Neural progenitor cell (in vitro differentiated cells): ENCODE measurements at regions not wholly inside any gene's neighbourhood (a gene's known extent, or its start where the extent isn't known, plus 50 kb on each side); places are given as distances from the start of the nearest gene placed in this dataset.

Experiments
- DNase-seq: peaks from one replicate; pipeline ENCODE4 v3.0.0-alpha.2; 2016; ENCODE audit warnings: low spot score
- H2AFZ ChIP-seq: fragments of 200-600 bp; sonication (generic); replicated peaks from 2 replicates; pipeline ENCODE4 v1.6.1; 2016; ENCODE audit warnings: antibody characterized with exemption
- H3F3A ChIP-seq: fragments of 200-600 bp; sonication (generic); 2 replicates; pipeline ENCODE4 v1.6.1; 2016; ENCODE audit warnings: antibody characterized with exemption, low read depth
- H3K27ac ChIP-seq: fragments of 200-600 bp; sonication (generic); 2 replicates; pipeline ENCODE4 v1.5.1; 2016; ENCODE audit warnings: mild to moderate bottlenecking
- H3K27me3 ChIP-seq: fragments of 200-600 bp; sonication (generic); 2 replicates; pipeline ENCODE4 v1.6.1; 2016; ENCODE audit warnings: mild to moderate bottlenecking, moderate library complexity
- H3K36me3 ChIP-seq: fragments of 200-600 bp; sonication (generic); 2 replicates; pipeline ENCODE4 v1.5.1; 2016
- H3K4me1 ChIP-seq: fragments of 200-600 bp; sonication (generic); 2 replicates; pipeline ENCODE4 v1.6.1; 2016; ENCODE audit warnings: mixed run types
- H3K4me2 ChIP-seq: fragments of 200-600 bp; sonication (generic); 2 replicates; pipeline ENCODE4 v1.6.1; 2016
- H3K4me3 ChIP-seq: fragments of 200-600 bp; sonication (generic); 2 replicates; pipeline ENCODE4 v1.5.1; 2016
- H3K79me2 ChIP-seq: fragments of 200-600 bp; sonication (generic); 2 replicates; pipeline ENCODE4 v1.6.1; 2016; ENCODE audit warnings: low read depth
- H3K9ac ChIP-seq: fragments of 200-600 bp; sonication (generic); 2 replicates; pipeline ENCODE4 v1.6.1; 2016
- H3K9me3 ChIP-seq: fragments of 200-600 bp; sonication (generic); 2 replicates; pipeline ENCODE4 v1.5.1; 2016; ENCODE audit warnings: low read depth
- H4K20me1 ChIP-seq: fragments of 200-600 bp; sonication (generic); 2 replicates; pipeline ENCODE4 v1.6.1; 2016; ENCODE audit warnings: low read depth
- H3K27ac Mint-ChIP-seq: 3 replicates; pipeline ENCODE4 v1.8.0; 2021; ENCODE audit warnings: mixed read lengths
- H3K27me3 Mint-ChIP-seq: 2 replicates; pipeline ENCODE4 v1.8.0; 2022; ENCODE audit warnings: low read depth, mild to moderate bottlenecking, inconsistent platforms, moderate library complexity, mixed read lengths; ENCODE audit not compliant: insufficient read depth
- H3K36me3 Mint-ChIP-seq: 3 replicates; pipeline ENCODE4 v1.8.0; 2021; ENCODE audit warnings: mixed read lengths
- H3K4me1 Mint-ChIP-seq: 3 replicates; pipeline ENCODE4 v1.8.0; 2021; ENCODE audit warnings: mixed read lengths
- H3K4me3 Mint-ChIP-seq: 3 replicates; pipeline ENCODE4 v1.8.0; 2021; ENCODE audit warnings: mild to moderate bottlenecking, moderate library complexity, mixed read lengths
- H3K9me3 Mint-ChIP-seq: 3 replicates; pipeline ENCODE4 v1.8.0; 2020; ENCODE audit warnings: mixed read lengths
- EZH2 ChIP-seq: fragments of 200-600 bp; sonication (generic); IDR thresholded peaks from 2 replicates; pipeline ENCODE4 v1.6.1; 2017; ENCODE audit warnings: antibody characterized with exemption, mild to moderate bottlenecking, moderate library complexity
- EZH2phosphoT487 ChIP-seq: fragments of 200-600 bp; sonication (generic); IDR thresholded peaks from 2 replicates; pipeline ENCODE4 v1.6.1; 2017; ENCODE audit warnings: antibody characterized with exemption
- TF ChIP-seq, protein P1 (sequence below): fragments of 200-600 bp; sonication (generic); IDR thresholded peaks from 2 replicates; pipeline ENCODE4 v1.5.1; 2017; ENCODE audit warnings: antibody characterized with exemption, mild to moderate bottlenecking

DNA sequence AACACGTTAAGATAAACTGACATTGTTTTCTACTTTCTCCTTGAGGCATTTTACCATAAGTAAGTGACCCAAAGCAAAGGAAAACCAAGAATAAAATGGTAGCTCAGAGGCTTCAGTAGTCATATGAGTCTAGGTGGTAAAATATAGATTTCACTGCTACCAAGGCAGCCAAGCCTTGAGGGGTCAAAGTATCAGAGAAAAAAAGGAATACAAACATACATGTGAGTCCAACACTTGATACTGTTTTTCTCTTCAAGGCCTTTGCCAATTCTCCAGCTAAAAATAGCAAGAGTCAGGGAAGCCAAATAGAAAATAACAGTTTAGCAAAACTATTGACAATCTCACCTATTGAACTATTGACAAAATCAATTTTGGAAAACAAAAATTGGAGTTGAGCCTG is 925.9 kb downstream of the BCL11A start:
- Histone ChIP-seq H3K9me3 (no peaks in the 10 kb centered on the region), H3K27me3 (no peaks in the 10 kb centered on the region), H3K4me1 (no peaks in the 10 kb centered on the region), H3K27ac (no peak overlapping the region), H4K20me1 (no peaks in the 10 kb centered on the region), H3K4me3 (no peak overlapping the region), H3K79me2 (no peaks in the 10 kb centered on the region), H3F3A (no peaks in the 10 kb centered on the region), H2AFZ (no peak overlapping the region), H3K4me2 (no peak overlapping the region), H3K9ac (no peak overlapping the region), H3K36me3 (no peaks in the 10 kb centered on the region)
- no peak overlapping the region for H3K4me3 Mint-ChIP-seq
- no peak for TF ChIP-seq EZH2phosphoT487
- no peak for TF ChIP-seq EZH2
- TF ChIP-seq, protein P1, sequence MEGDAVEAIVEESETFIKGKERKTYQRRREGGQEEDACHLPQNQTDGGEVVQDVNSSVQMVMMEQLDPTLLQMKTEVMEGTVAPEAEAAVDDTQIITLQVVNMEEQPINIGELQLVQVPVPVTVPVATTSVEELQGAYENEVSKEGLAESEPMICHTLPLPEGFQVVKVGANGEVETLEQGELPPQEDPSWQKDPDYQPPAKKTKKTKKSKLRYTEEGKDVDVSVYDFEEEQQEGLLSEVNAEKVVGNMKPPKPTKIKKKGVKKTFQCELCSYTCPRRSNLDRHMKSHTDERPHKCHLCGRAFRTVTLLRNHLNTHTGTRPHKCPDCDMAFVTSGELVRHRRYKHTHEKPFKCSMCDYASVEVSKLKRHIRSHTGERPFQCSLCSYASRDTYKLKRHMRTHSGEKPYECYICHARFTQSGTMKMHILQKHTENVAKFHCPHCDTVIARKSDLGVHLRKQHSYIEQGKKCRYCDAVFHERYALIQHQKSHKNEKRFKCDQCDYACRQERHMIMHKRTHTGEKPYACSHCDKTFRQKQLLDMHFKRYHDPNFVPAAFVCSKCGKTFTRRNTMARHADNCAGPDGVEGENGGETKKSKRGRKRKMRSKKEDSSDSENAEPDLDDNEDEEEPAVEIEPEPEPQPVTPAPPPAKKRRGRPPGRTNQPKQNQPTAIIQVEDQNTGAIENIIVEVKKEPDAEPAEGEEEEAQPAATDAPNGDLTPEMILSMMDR = no peak
- H3K27me3 Mint-ChIP-seq = no peaks in the 10 kb centered on the region
- H3K36me3 Mint-ChIP-seq = no peaks in the 10 kb centered on the region
- no peak overlapping the region for H3K27ac Mint-ChIP-seq
- H3K9me3 Mint-ChIP-seq = no peaks in the 10 kb centered on the region
- no peak for DNase-seq
- H3K4me1 Mint-ChIP-seq = no peaks in the 10 kb centered on the region

DNA sequence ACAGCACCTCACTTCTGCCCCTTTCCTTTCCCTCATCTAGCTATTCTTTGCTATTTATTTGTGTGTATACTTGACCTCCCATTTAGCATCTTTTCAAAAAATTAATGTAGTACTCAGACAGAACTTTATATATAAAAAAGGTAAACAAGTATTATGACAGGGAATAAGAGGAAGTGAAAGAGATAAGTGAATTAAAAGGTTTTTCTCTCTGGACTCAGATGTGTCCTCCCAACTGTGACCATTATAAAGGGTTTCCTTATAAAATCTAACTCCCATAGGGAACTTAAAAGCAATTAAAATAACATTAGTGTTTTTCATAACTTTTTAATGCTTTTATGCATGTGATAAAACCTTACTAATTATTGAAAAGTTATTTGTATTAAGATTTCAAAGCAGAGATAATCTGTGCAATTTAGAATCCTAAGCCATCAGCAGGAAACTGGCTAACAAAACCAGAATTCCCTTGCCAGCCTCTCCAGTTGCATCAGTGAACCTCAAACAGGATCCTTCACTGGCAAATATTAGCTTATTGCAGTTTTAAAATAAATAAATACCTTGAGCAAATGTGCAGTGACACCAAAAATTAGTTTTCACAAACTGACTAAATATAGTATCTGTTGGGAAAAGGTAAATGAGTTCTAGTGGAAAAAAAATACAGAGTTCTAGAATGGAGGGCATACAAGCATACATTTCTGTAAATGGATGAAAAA is 930.7 kb downstream of the BCL11A start:
- TF ChIP-seq EZH2 = no peak
- TF ChIP-seq, protein P1 = no peak
- no peak for TF ChIP-seq EZH2phosphoT487
- H3K27me3 Mint-ChIP-seq = no peaks in the 10 kb centered on the region
- H2AFZ ChIP-seq = no peak overlapping the region
- H3F3A ChIP-seq = no peaks in the 10 kb centered on the region
- H3K9ac ChIP-seq = no peak overlapping the region
- H3K4me1 Mint-ChIP-seq = no peaks in the 10 kb centered on the region
- H3K4me1 ChIP-seq = no peaks in the 10 kb centered on the region
- no peaks in the 10 kb centered on the region for H3K9me3 ChIP-seq
- H4K20me1 ChIP-seq = no peaks in the 10 kb centered on the region
- H3K27me3 ChIP-seq = no peaks in the 10 kb centered on the region
- H3K36me3 Mint-ChIP-seq = no peaks in the 10 kb centered on the region
- H3K79me2 ChIP-seq = no peaks in the 10 kb centered on the region
- no peak for DNase-seq
- no peaks in the 10 kb centered on the region for H3K36me3 ChIP-seq
- peaks cover 7% of the 10 kb centered on the region for H3K9me3 Mint-ChIP-seq
- H3K27ac ChIP-seq = no peak overlapping the region
- no peak overlapping the region for H3K4me3 ChIP-seq
- no peak overlapping the region for H3K4me3 Mint-ChIP-seq
- no peak overlapping the region for H3K27ac Mint-ChIP-seq
- no peak overlapping the region for H3K4me2 ChIP-seq

DNA sequence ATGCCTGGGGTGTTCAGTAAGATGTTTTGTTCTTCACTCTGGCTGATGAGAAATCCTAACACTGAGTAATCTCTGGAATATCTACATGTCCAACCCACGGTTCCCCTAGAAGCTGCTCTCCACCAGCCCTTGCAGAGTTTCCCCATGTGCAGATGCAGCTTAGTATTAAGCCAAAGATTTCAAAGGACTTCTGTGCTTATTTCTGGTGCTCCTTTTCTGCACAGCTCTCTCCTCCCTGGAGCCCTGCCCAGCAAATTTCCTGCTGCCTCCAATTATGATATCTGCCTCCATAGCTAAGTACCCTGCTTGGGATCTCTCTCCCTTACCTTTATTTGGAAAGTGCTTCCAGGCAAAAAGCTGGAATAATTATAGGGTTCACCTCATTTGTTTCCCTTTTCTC is 949.3 kb downstream of the BCL11A start:
- TF ChIP-seq EZH2 (no peak), EZH2phosphoT487 (no peak)
- TF ChIP-seq, protein P1 = no peak
- Histone ChIP-seq H3K4me2 (no peak overlapping the region), H3K4me1 (no peaks in the 10 kb centered on the region), H3K79me2 (no peaks in the 10 kb centered on the region), H3K36me3 (no peaks in the 10 kb centered on the region), H3K9ac (no peak overlapping the region), H3K4me3 (no peak overlapping the region), H4K20me1 (no peaks in the 10 kb centered on the region), H2AFZ (no peak overlapping the region), H3K27me3 (no peaks in the 10 kb centered on the region), H3K27ac (no peak overlapping the region), H3F3A (no peaks in the 10 kb centered on the region), H3K9me3 (peaks cover under 1% of the 10 kb centered on the region)
- Mint-ChIP-seq H3K36me3 (peaks cover 2% of the 10 kb centered on the region), H3K4me1 (no peaks in the 10 kb centered on the region), H3K9me3 (peaks cover 12% of the 10 kb centered on the region), H3K27ac (no peak overlapping the region), H3K27me3 (peaks cover 2% of the 10 kb centered on the region), H3K4me3 (no peak overlapping the region)
- no peak for DNase-seq
